Heart left ventricle (tissue), 16 donors: ENCODE measurements at regions not wholly inside any gene's neighbourhood (a gene's known extent, or its start where the extent isn't known, plus 50 kb on each side); places are given as distances from the start of the nearest gene placed in this dataset.

ENCODE experiments used
- ATAC-seq, 4 donors: fragments of 200-7000 bp; cut with Tn5 transposase; one replicate each; pipeline ENCODE4 v1.9.1; 2020 to 2022; ENCODE audit warnings: moderate library complexity in 4 of 4, mild to moderate bottlenecking in 3 of 4, moderate number of reproducible peaks in 1 of 4
- DNase-seq, 5 donors: peaks; one replicate each; pipeline ENCODE4 v3.0.0-alpha.2; 2020
- H3K27ac ChIP-seq, 12 donors: fragments of 200-600 bp; sonication (generic) in 4 of 12; one replicate each; pipeline versions ENCODE4 v1.5.0 to v1.8.0; 2016 to 2022; ENCODE audit warnings: mild to moderate bottlenecking in 2 of 12
- H3K27me3 ChIP-seq, 9 donors: fragments of 200-600 bp; sonication (generic) in 2 of 9; one replicate each; pipeline versions ENCODE4 v1.5.1 to v1.8.0; 2016 to 2022; ENCODE audit warnings: mild to moderate bottlenecking in 3 of 9
- H3K36me3 ChIP-seq, 9 donors: fragments of 200-600 bp; sonication (generic) in 2 of 9; one replicate each; pipeline versions ENCODE4 v1.5.0 to v1.8.0; 2018 to 2022; ENCODE audit warnings: mild to moderate bottlenecking in 2 of 9
- H3K4me1 ChIP-seq, 12 donors: fragments of 200-600 bp; sonication (generic) in 4 of 12; one replicate each; pipeline versions ENCODE4 v1.5.0 to v1.8.0; 2016 to 2022; ENCODE audit warnings: mild to moderate bottlenecking in 3 of 12
- H3K4me3 ChIP-seq, 12 donors: fragments of 200-600 bp; sonication (generic) in 4 of 12; one replicate each; pipeline versions ENCODE4 v1.5.0 to v1.8.0; 2017 to 2022; ENCODE audit warnings: mild to moderate bottlenecking in 9 of 12, moderate library complexity in 4 of 12
- H3K9me3 ChIP-seq, 12 donors: fragments of 200-600 bp; sonication (generic) in 4 of 12; one replicate each; pipeline versions ENCODE4 v1.5.0 to v1.8.0; 2016 to 2022; ENCODE audit warnings: mild to moderate bottlenecking in 1 of 12
- POLR2A ChIP-seq, 2 donors: fragments of 450-650 bp; IDR thresholded peaks; one replicate each; pipeline ENCODE4 v1.6.1; 2017; ENCODE audit warnings: antibody characterized with exemption in 2 of 2, mild to moderate bottlenecking in 2 of 2, moderate library complexity in 2 of 2
- WGBS, 4 donors: extraction: QIAGEN DNeasy Blood & Tissue Kit in 2 of 4; methylation state at CpG; one replicate each; pipeline versions ENCODE4 v1.1.5 to v1.1.7; 2013 to 2018; 5-methylcytosine and 5-hydroxymethylcytosine counted together
- intact Hi-C, 10 donors: fragments of 100-400 bp; cut with DNase I; formaldehyde crosslinking; loops; one replicate each; pipeline versions ENCODE4 v1.11.1 to v1.14.2; 2022
- TF ChIP-seq, protein P1 (sequence below), 12 donors: fragments of 200-600 bp; sonication (generic) in 4 of 12; IDR thresholded peaks; one replicate each; pipeline versions ENCODE4 v1.5.0 to v1.8.0; 2018 to 2022; ENCODE audit warnings: antibody characterized with exemption in 12 of 12, mild to moderate bottlenecking in 5 of 12
- donor health status: ischemic (EF 13 %, LVEDD 7.1; RV severe dilation, severe dysfunction).
- donor health status: healthy with polysubstance abuse.
- donor health status: DM: no; HTN: yes; CAD: no.
- donor health status: DM: no; HTN: no; CAD: no.
- donor health status: ischemic (EF 25% LVEDD 6.9; RV normal size, moderate dysfunction).
- donor health status: ischemic (EF 25% LVEDD 5.7; RV mildly dilated, moderate dysfunction).
- donor health status: healthy.
- donor health status: DM: yes; HTN: yes; CAD: no.
- donor health status: ischemic (EF 35%, LVEDD 5.7; RV mildly dilated, moderate dysfunction).
- donor health status: nonischemic (EF 11% LVEDD 7.7; RV severe dilation, severe dysfunction).
- donor health status: DM: yes; HTN: yes; CAD: no.
- donor health status: PGD.
- donor health status: ischemic (EF 29% LVEDD 5.4; RV normal size, mild dysfunction).
- donor health status: nonischemic (EF 23%, LVEDD 6.1; RV moderate dilation, normal function).

DNA sequence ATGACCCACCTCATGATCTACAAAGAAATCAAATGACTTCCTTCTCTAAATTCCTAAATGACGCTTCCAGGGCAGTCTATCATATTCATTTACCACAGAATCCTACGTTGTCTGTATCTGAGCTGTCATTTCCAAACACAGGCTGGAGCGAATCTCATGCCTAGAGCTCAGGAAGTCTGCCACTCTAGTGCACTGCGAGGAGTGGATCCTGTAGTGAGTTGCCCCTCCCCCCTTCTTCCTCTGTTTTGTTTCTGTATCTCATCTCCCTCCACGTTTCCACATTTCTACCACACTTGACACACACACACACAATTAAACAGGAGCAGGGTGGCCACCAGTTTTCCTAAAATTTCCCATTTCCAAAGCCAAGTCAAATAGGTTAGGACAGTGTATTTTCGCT, 415.4 kb upstream of the PRICKLE1 start:
- Histone ChIP-seq H3K4me1 (peaks cover 0 to 10% (median 3%) of the 10 kb centered on the region in 12 donors), H3K9me3 (no peaks in the 10 kb centered on the region), H3K4me3 (no peak overlapping the region), H3K27ac (no peak overlapping the region), H3K27me3 (no peaks in the 10 kb centered on the region), H3K36me3 (no peaks in the 10 kb centered on the region)
- intact Hi-C loops, result no loop called here
- 46 to 59% (median 48%) methylated on average over 6 of the region's 6 CpGs for WGBS, 4 donors
- ATAC-seq (no peak), DNase-seq (no peak)
- TF ChIP-seq, protein P1, sequence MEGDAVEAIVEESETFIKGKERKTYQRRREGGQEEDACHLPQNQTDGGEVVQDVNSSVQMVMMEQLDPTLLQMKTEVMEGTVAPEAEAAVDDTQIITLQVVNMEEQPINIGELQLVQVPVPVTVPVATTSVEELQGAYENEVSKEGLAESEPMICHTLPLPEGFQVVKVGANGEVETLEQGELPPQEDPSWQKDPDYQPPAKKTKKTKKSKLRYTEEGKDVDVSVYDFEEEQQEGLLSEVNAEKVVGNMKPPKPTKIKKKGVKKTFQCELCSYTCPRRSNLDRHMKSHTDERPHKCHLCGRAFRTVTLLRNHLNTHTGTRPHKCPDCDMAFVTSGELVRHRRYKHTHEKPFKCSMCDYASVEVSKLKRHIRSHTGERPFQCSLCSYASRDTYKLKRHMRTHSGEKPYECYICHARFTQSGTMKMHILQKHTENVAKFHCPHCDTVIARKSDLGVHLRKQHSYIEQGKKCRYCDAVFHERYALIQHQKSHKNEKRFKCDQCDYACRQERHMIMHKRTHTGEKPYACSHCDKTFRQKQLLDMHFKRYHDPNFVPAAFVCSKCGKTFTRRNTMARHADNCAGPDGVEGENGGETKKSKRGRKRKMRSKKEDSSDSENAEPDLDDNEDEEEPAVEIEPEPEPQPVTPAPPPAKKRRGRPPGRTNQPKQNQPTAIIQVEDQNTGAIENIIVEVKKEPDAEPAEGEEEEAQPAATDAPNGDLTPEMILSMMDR (IDR thresholded peaks at IDR 0.05), result no peak
- TF ChIP-seq POLR2A (IDR thresholded peaks at IDR 0.05), result no peak

DNA sequence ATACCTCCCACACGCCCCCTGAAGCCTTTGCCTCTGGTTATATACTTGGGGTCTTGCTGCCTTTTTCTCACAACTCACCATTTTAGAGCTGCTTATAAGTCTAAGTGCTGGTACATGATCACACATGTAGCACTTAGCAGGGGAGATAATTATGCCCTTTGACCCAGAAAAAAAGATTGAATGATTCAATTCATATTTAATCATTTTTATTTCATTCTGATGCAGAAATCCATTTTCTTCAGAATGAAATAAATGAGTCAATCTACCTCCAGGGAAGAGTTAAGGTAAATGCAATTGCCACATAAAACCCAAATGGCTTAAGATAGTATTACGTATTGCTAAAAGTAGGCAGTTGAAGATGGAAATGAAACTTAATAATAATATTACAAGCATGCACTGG, 414.6 kb upstream of the PRICKLE1 start:
- 88 to 96% (median 96%) methylated on average over 2 of the region's 2 CpGs for WGBS, 4 donors
- DNase-seq, result no peak
- no peak for ATAC-seq

DNA sequence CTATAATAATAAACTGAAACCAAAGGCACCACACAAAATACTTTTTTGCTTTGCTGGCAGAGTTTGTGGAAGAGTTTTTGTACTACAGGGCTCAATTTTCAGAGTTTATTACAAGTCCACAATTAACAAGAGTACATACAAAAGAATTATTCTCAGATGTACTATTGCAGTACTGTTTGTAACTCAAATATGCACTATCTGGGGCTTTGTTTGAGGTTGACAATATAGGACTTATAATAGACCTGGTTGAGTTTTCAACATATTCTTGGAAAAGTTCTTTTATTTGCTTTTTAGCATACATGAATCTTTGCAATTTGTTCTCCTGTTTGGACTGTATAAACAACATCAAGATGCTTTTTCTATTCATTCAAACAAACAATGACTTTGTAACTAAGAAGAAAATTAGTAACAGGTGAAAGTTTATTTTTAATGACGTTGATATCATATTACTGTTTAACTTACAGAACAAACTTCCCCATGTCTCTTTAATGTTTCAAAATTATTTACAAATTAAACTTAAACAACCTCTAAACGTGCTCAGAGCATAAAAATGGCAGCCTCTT, 407.4 kb upstream of the PRICKLE1 start:
- Histone ChIP-seq H3K4me3 (no peak overlapping the region), H3K4me1 (no peaks in the 10 kb centered on the region), H3K27me3 (no peaks in the 10 kb centered on the region), H3K36me3 (no peaks in the 10 kb centered on the region), H3K27ac (no peak overlapping the region), H3K9me3 (no peaks in the 10 kb centered on the region)
- 71 to 77% (median 74%) methylated on average over 2 of the region's 2 CpGs for WGBS, 4 donors
- intact Hi-C loops, result no loop called here
- no peak for ATAC-seq
- TF ChIP-seq POLR2A (IDR thresholded peaks at IDR 0.05), result no peak
- TF ChIP-seq, protein P1 (IDR thresholded peaks at IDR 0.05), result no peak
- DNase-seq, result no peak

More for the DNA sequence above, 414.6 kb upstream of the PRICKLE1 start:
- Histone ChIP-seq H3K36me3 (no peaks in the 10 kb centered on the region), H3K9me3 (no peaks in the 10 kb centered on the region), H3K27me3 (no peaks in the 10 kb centered on the region), H3K27ac (no peak overlapping the region), H3K4me1 (peaks cover 0 to 3% (median 0%) of the 10 kb centered on the region in 12 donors), H3K4me3 (no peak overlapping the region)
- intact Hi-C loops, result no loop called here
- no peak for TF ChIP-seq POLR2A (IDR thresholded peaks at IDR 0.05)
- TF ChIP-seq, protein P1 (IDR thresholded peaks at IDR 0.05), result no peak

DNA sequence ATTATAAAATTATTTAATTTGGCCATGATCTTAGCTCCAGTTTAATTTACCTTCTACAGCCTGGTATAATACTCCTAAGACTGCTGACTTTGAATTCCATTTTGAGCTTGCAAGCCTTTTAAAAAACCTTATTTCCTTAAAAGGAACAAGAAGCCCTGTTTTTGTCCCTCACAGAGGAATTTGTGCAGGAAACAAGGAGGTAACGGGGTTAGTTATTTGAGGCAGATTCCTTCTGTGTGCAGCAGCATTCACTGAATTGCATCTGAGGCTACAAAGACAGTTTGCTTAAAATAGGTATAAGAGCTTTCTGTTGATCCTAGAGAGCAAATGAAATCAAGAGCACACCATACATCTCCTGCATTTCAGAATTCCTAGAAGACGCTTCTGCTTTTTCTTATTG, 403.3 kb upstream of the PRICKLE1 start:
- Histone ChIP-seq H3K4me3 (no peak overlapping the region), H3K27ac (no peak overlapping the region), H3K4me1 (no peaks in the 10 kb centered on the region), H3K9me3 (no peaks in the 10 kb centered on the region), H3K27me3 (no peaks in the 10 kb centered on the region), H3K36me3 (no peaks in the 10 kb centered on the region)
- ATAC-seq (no peak), DNase-seq (no peak)
- WGBS, 4 donors, result 67 to 83% (median 79%) methylated on average over 2 of the region's 2 CpGs
- TF ChIP-seq, protein P1 (IDR thresholded peaks at IDR 0.05), result no peak
- no peak for TF ChIP-seq POLR2A (IDR thresholded peaks at IDR 0.05)
- intact Hi-C loops, result no loop called here
